Activated T-cell treated with anti-CD3 and anti-CD28 coated beads, Interleukin-2, amount 50 U/mL, for 72 hours (primary cell): ENCODE measurements at regions not wholly inside any gene's neighbourhood (a gene's known extent, or its start where the extent isn't known, plus 50 kb on each side); places are given as distances from the start of the nearest gene placed in this dataset.

ENCODE experiments used
- ATAC-seq, 2 donors: fragments of 150-1000 bp; cut with Tn5 transposase; replicated peaks in 1 of 2; 2 replicates each; pipeline ENCODE4 v1.10.0; 2021; ENCODE audit warnings: moderate library complexity in 2 of 2, mild to moderate bottlenecking in 1 of 2
- DNase-seq, 2 donors: peaks; one replicate each; pipeline ENCODE4 v3.0.0; 2021 to 2022; ENCODE audit warnings: mixed read lengths in 1 of 2
- H3K27ac Mint-ChIP-seq: one replicate; pipeline ENCODE4 v1.8.0; 2022; ENCODE audit warnings: mild to moderate bottlenecking, moderate library complexity, mixed read lengths
- H3K27me3 Mint-ChIP-seq: one replicate; pipeline ENCODE4 v1.8.0; 2022; ENCODE audit warnings: low read depth, mixed read lengths
- H3K36me3 Mint-ChIP-seq, 2 donors: one replicate each; pipeline ENCODE4 v1.8.0; 2022; ENCODE audit warnings: mixed read lengths in 2 of 2, mild to moderate bottlenecking in 1 of 2; ENCODE audit not compliant: insufficient read depth in 2 of 2
- H3K4me1 Mint-ChIP-seq: one replicate; pipeline ENCODE4 v1.8.0; 2022; ENCODE audit warnings: low read depth, mixed read lengths
- H3K4me3 Mint-ChIP-seq, 2 donors: one replicate each; pipeline ENCODE4 v1.8.0; 2022; ENCODE audit warnings: mild to moderate bottlenecking in 2 of 2, mixed read lengths in 2 of 2, moderate library complexity in 2 of 2
- H3K9me3 Mint-ChIP-seq, 2 donors: one replicate each; pipeline ENCODE4 v1.8.0; 2022; ENCODE audit warnings: mixed read lengths in 2 of 2

DNA sequence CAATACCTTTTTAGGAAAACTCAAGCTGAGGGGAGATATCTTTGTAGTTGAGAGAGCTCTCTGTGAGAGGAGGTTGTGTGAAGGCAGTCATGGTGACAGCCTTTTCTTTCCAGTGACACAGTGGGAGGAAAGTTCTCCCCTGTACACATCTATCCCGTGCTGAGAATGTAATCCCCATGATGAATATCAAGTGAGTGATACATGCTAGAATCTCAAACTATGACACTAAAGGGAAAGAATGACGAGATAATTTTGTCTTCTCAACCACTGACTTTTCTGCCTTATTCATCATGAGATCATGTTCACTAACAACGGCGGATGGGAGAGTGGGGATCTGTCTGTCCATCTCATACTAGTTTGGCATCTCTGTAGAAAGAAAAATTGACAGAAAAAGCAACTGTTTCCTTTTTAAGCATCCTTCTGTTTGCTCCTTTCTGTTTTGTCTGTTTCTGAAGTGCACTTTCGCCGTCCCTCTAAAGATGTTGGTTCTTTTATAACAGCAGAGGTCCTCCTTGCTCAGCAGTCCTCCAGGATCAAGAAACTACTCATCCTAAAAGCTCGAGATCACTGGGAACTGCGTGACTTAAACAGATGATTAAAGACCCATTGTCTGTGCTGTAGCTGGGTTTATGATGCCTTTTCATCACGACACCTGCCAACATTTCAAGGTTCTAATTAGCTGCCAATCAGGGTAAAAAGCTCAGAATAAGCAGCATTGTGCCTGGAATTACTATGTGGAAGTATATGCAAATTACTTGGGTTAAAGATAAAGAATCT lies 137.6 kb downstream of the DCK start:
- H3K27me3 Mint-ChIP-seq = no peaks in the 10 kb centered on the region
- H3K9me3 Mint-ChIP-seq = peaks cover 0 to 2% of the 10 kb centered on the region in 2 donors
- no peaks in the 10 kb centered on the region for H3K4me1 Mint-ChIP-seq
- H3K27ac Mint-ChIP-seq = no peak overlapping the region
- ATAC-seq = peak in 1 of 2 donors; percentile 35
- H3K36me3 Mint-ChIP-seq = no peaks in the 10 kb centered on the region
- H3K4me3 Mint-ChIP-seq = no peak overlapping the region
- DNase-seq = no peak

DNA sequence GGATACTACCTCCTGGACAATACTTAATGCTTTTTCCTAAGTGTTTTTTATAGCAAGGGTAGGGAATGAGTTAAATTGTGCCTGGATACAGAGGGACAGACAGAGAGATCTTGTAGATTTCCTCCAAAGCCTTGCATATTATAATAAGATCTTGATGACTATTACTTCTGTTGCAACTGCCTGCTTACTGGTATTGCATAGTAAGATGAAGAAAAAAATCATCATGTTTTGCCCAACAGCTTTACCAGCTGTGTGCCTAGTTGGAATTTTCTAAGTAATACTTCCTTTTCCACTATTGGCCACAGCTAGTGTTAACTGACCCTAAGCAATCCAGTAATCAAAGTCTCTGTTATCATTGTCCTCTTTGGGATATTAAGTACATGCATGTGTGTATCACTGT lies 139.0 kb downstream of the DCK start:
- DNase-seq (no peak), ATAC-seq (no peak)
- Mint-ChIP-seq H3K4me3 (no peak overlapping the region), H3K4me1 (no peaks in the 10 kb centered on the region), H3K9me3 (peaks cover 0 to 2% of the 10 kb centered on the region in 2 donors), H3K27ac (no peak overlapping the region), H3K27me3 (no peaks in the 10 kb centered on the region), H3K36me3 (no peaks in the 10 kb centered on the region)

DNA sequence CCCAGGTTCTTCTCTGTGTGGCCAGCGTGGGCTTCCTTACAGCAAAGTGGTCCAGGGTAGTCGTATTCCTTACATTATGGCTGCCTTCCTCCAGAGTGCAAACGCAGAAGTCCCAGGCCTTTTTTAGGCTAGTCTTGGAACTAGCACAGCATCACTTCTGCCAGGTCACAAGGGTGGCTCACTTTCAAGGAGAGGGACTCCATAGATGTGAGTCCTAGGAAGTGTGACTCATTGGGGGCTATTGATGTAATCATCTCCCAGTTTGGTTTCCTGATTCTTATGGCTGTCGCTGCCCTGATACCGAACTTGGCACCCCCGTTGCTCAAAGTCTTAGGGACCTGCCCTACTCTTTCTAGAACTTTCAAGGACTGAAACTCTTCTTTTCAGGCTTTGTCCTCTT lies 140.0 kb downstream of the DCK start:
- Mint-ChIP-seq H3K27me3 (no peaks in the 10 kb centered on the region), H3K27ac (no peak overlapping the region), H3K4me3 (no peak overlapping the region), H3K4me1 (no peaks in the 10 kb centered on the region), H3K36me3 (no peaks in the 10 kb centered on the region), H3K9me3 (no peaks in the 10 kb centered on the region)
- DNase-seq = no peak
- no peak for ATAC-seq

DNA sequence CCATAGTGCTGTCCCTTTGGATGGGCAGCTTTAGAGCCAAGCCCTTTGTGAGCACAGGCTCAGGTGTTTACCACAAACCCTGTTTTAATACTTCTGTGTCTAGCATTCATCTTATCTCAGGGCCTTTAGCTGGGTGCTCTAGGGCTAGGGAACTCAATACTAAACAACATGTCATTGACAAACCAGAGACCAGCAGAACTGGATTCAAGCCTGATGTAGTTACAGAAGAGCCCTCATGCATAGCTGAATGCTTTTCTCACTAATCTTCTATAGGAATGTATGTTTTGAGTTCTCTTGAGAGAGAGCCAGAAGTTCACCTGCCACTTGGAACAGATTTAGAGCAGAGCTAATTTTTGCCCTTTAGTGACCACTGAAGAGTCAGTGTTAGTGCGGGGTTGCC lies 142.6 kb downstream of the DCK start:
- DNase-seq (no peak), ATAC-seq (no peak)
- Mint-ChIP-seq H3K9me3 (peaks cover 1 to 2% of the 10 kb centered on the region in 2 donors), H3K27ac (no peak overlapping the region), H3K4me3 (no peak overlapping the region), H3K27me3 (no peaks in the 10 kb centered on the region), H3K4me1 (peaks cover under 1% of the 10 kb centered on the region), H3K36me3 (no peaks in the 10 kb centered on the region)

DNA sequence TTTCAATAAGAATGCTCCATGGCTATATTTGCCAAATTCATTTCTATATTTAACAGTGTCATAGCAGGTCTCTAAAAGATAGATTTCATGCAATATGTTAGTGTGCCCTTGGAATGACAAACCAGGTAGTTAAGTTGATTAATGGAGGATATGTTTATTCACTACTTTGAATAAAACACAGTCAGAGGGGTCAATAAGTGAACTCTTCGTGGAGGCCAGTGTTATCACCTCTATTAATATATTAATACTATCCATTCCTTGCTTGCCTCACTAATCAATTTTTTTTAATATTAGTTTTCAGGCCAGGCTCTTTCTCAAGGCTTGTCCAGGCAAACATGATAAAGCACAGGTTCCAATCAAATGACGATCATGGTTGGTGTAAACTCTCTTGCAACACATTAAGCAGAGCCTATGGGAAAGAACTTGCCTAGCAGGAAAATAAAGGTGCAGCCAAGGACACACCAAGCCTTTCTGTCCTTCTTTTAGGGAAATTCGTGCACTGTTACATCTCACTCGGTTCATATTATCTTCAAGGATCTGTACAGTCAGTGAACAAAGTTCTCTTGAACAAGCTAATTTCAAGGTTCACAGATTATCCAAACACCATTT lies 144.7 kb downstream of the DCK start:
- DNase-seq (no peak), ATAC-seq (no peak)
- H3K36me3 Mint-ChIP-seq = no peaks in the 10 kb centered on the region
- peaks cover 5% of the 10 kb centered on the region for H3K4me1 Mint-ChIP-seq
- no peak overlapping the region for H3K27ac Mint-ChIP-seq
- H3K27me3 Mint-ChIP-seq = no peaks in the 10 kb centered on the region
- H3K4me3 Mint-ChIP-seq = no peak overlapping the region
- peaks cover 1 to 2% of the 10 kb centered on the region in 2 donors for H3K9me3 Mint-ChIP-seq

DNA sequence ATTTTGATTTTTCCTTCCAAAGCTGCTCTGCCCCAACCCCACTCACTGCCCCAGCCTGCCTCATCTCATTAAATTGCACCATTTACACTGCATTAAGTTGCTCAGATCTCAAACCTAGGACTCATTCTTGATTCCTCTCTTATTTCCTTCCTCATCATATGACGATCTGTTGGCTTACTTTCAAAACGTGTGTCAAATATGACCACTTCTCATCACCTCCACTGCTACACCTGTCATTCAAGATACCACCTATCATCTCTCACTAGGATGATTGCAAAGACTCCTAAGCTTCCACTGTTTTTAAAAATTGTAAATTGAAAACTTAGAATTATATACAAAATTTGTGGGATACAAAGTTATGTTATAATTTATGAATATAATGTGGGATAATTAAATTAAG lies 147.1 kb downstream of the DCK start:
- no peak overlapping the region for H3K27ac Mint-ChIP-seq
- no peaks in the 10 kb centered on the region for H3K27me3 Mint-ChIP-seq
- peaks cover 5% of the 10 kb centered on the region for H3K4me1 Mint-ChIP-seq
- no peak overlapping the region for H3K4me3 Mint-ChIP-seq
- H3K9me3 Mint-ChIP-seq = peaks cover 1 to 2% of the 10 kb centered on the region in 2 donors
- DNase-seq = no peak
- no peak for ATAC-seq
- H3K36me3 Mint-ChIP-seq = no peaks in the 10 kb centered on the region

DNA sequence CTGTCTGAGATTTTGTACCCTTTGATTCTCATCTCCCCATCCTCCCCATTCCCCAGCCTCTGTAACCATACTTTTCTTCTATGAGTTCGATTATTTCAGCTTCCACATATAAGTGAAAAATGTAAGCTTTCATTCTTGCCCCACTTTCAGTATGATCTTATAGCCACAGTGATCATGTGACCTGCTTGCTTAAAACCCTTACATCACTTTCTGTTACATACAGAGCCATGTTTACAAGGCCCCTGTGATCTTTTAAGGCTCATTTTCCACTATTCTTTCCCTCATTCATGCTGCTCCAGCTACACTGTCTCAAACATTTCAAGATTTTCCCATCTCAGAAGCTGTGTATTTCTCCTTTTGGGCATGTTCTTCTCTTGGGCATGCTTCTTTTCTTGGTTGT lies 147.7 kb downstream of the DCK start:
- Mint-ChIP-seq H3K9me3 (peaks cover 1 to 2% of the 10 kb centered on the region in 2 donors), H3K4me3 (no peak overlapping the region), H3K4me1 (peaks cover 5% of the 10 kb centered on the region), H3K27me3 (no peaks in the 10 kb centered on the region), H3K36me3 (no peaks in the 10 kb centered on the region), H3K27ac (peak overlapping the region; percentile 1)
- DNase-seq (no peak), ATAC-seq (peak; percentile 45 to 71)

DNA sequence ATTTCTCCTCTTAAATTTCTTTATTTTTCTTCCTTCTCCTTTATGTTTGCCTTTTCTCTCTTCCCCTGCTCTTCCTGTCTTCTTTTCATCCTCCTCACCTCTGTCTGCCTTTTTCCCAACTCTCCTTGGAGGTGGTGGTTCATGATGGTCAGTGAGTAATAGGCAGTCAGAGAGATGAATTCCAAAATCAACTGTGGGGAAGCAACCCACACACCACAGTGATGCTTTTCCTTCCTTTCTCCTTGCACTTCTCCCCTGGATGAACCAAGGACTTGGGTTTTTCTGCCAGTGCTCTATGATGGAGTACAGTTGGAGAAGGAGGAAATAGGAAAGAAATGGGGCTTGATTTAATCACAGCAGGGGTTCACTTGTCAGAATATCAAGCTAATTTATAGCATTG lies 153.8 kb downstream of the DCK start:
- DNase-seq (no peak), ATAC-seq (no peak)
- Mint-ChIP-seq H3K4me3 (no peak overlapping the region), H3K9me3 (peaks cover 0 to 4% of the 10 kb centered on the region in 2 donors), H3K36me3 (peaks cover 0 to 3% of the 10 kb centered on the region in 2 donors), H3K27me3 (peaks cover 6% of the 10 kb centered on the region), H3K4me1 (no peaks in the 10 kb centered on the region), H3K27ac (no peak overlapping the region)

DNA sequence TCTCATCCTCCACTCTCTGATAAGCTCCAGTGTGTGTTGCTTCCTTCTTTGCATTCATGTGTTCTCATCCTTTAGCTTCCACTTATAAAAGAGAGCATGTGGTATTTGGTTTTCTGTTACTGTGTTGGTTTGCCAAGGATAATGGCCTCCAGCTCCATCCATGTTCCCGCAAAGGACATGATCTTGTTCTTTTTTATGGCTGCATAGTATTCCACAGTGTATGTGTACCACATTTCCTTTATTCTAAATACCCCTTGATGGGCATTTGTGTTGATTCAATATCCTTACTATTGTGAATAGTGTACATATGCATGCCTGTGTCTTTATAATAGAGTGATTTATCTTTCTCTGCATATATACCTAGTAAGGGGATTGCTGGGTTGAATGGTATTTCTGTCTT lies 155.1 kb downstream of the DCK start:
- H3K36me3 Mint-ChIP-seq = peaks cover 0 to 3% of the 10 kb centered on the region in 2 donors
- peaks cover 6% of the 10 kb centered on the region for H3K27me3 Mint-ChIP-seq
- H3K4me1 Mint-ChIP-seq = no peaks in the 10 kb centered on the region
- no peak overlapping the region for H3K4me3 Mint-ChIP-seq
- no peak overlapping the region for H3K27ac Mint-ChIP-seq
- DNase-seq (no peak), ATAC-seq (no peak)
- H3K9me3 Mint-ChIP-seq = peaks cover 0 to 4% of the 10 kb centered on the region in 2 donors

DNA sequence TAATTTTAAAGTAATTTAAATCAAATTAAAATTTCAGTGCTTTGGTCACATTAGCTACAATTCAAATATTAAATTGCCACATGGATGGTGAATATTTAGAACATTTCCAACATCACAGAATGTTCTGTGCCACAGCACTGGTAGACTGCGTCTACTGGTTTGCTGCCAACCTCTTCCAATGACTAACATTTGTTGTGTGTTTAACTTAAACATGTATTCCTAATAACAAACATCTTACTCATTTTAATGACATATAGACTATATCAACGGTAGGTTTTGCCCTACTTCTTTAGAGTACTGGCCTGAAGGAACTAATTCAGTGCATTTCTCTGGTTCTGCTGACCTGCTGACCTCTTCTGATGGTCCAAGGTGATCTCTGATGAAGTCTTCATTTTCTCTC lies 157.6 kb downstream of the DCK start:
- no peaks in the 10 kb centered on the region for H3K4me1 Mint-ChIP-seq
- H3K27ac Mint-ChIP-seq = no peak overlapping the region
- H3K27me3 Mint-ChIP-seq = peaks cover 6% of the 10 kb centered on the region
- ATAC-seq (no peak), DNase-seq (no peak)
- peaks cover 0 to 4% of the 10 kb centered on the region in 2 donors for H3K9me3 Mint-ChIP-seq
- H3K4me3 Mint-ChIP-seq = no peak overlapping the region
- H3K36me3 Mint-ChIP-seq = peaks cover 0 to 3% of the 10 kb centered on the region in 2 donors

DNA sequence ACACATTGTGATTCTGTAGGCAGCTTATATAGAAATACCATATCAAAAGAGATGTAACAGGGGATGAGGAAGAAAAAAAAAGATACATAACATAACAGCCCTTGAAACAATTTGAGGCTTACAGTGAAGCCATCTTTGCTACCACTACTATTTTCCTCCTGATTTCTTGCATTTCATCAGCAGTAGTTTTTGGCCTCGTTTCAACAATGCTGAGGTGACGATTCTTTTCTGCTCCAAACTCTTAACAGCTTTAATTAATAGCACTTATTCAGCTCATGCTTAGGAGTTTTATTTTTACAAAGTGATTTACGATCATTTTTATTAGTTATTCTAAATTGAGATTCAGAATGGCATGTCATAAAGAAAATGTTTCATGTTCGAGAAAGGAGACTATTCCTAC lies 163.2 kb downstream of the DCK start:
- DNase-seq (no peak), ATAC-seq (no peak)
- Mint-ChIP-seq H3K4me3 (no peak overlapping the region), H3K27ac (no peak overlapping the region), H3K4me1 (no peaks in the 10 kb centered on the region), H3K9me3 (no peaks in the 10 kb centered on the region), H3K27me3 (peaks cover 9% of the 10 kb centered on the region), H3K36me3 (no peaks in the 10 kb centered on the region)

DNA sequence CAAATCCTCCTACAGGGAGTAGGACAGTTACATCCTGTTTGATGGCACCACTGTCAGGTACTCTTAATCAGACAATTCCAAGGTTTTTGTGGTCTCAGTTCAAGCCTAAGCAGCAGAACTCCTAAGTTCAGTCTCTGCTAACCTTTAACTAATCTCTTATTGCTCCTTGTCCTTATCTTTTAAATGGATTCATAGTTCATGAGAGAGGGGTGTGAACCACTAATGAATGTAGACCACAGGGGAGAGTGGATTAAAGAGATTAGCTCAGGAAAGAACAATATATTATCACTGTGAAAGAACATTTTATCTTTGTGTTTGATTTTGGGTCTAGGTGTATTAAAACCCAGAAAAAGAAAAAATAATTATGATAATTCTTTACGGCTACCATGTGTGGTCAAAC lies 168.9 kb downstream of the DCK start:
- H3K36me3 Mint-ChIP-seq = no peaks in the 10 kb centered on the region
- H3K4me1 Mint-ChIP-seq = no peaks in the 10 kb centered on the region
- H3K27ac Mint-ChIP-seq = no peak overlapping the region
- peaks cover 9% of the 10 kb centered on the region for H3K27me3 Mint-ChIP-seq
- no peak for ATAC-seq
- no peak overlapping the region for H3K4me3 Mint-ChIP-seq
- no peaks in the 10 kb centered on the region for H3K9me3 Mint-ChIP-seq
- DNase-seq = no peak

DNA sequence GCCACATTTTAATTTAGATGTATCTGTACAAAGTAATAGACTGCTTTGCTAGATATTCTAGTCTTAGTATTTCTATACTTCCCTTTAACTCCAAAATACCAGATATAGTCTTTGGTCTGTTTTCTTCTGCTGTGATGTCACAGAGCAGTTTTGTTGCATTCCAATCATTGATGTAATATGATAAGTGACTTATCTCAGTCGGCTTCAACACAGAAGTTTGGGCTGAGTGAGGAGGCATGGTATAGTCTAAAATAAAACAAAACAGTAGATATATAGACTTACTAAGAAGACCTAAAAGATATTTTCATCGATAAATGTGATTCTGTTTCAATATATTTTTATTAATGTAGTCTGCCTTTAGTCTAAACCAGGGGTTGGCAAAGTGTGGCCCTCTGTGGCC lies 169.9 kb downstream of the DCK start:
- no peaks in the 10 kb centered on the region for H3K4me1 Mint-ChIP-seq
- ATAC-seq = no peak

DNA sequence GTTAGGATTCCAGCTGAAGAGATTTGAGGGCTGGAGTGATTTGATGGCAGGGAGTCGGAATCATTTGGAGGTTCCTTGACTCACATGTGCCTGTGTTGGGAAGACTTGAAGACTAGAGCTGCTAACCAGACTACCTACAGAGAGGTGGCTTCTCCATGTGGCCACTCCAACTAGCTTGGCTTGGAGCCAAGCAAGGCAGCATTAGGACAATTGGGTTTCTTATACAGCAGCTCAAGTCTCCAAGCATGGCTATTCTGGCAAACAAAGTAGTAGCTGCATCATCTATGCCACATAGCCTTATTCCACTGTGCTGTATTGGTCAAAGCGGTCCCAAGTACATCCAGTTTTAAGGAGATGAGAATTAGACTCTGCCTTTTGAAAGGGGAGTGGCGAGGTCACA lies 171.7 kb upstream of the SLC4A4 start:
- Mint-ChIP-seq H3K9me3 (no peaks in the 10 kb centered on the region), H3K4me1 (no peaks in the 10 kb centered on the region), H3K27ac (no peak overlapping the region), H3K27me3 (no peaks in the 10 kb centered on the region), H3K4me3 (no peak overlapping the region), H3K36me3 (no peaks in the 10 kb centered on the region)
- DNase-seq (no peak), ATAC-seq (no peak)

More for the DNA sequence above, 169.9 kb downstream of the DCK start:
- Mint-ChIP-seq H3K27me3 (peaks cover 9% of the 10 kb centered on the region), H3K36me3 (no peaks in the 10 kb centered on the region), H3K27ac (no peak overlapping the region), H3K9me3 (no peaks in the 10 kb centered on the region), H3K4me3 (no peak overlapping the region)
- DNase-seq = no peak
